ENCODE measurements at regions not wholly inside any gene's neighbourhood (a gene's known extent, or its start where the extent isn't known, plus 50 kb on each side); places are given as distances from the start of the nearest gene placed in this dataset.

GRCh38 chr18:44067186-44067585, 613.5 kb upstream of the SETBP1 start:
- Histone ChIP-seq H3K4me1 (ENCODE audit: insufficient read depth) (no peaks in the 10 kb centered on the region), H3K27ac (no peak overlapping the region), H3K27me3 (no peaks in the 10 kb centered on the region), H3K36me3 (no peaks in the 10 kb centered on the region), H3K4me3 (no peak overlapping the region), H3K9me3 (no peaks in the 10 kb centered on the region)
- TF ChIP-seq POLR2A (IDR thresholded peaks at IDR 0.05), result no peak
- no peak for TF ChIP-seq EP300 (IDR thresholded peaks at IDR 0.05)
- no peak for TF ChIP-seq CTCF (IDR thresholded peaks at IDR 0.05)
- no peak for DNase-seq
- intact Hi-C loops (cut with DNase I), result no loop called here
- 94 to 95% (median 95%) methylated on average over 2 of the region's 2 CpGs for WGBS, 3 donors

GRCh38 chr18:44075038-44075437, 605.6 kb upstream of the SETBP1 start:
- Histone ChIP-seq H3K9me3 (no peaks in the 10 kb centered on the region), H3K4me1 (ENCODE audit: insufficient read depth) (no peaks in the 10 kb centered on the region), H3K27me3 (no peaks in the 10 kb centered on the region), H3K4me3 (no peak overlapping the region), H3K36me3 (no peaks in the 10 kb centered on the region), H3K27ac (no peak overlapping the region)
- intact Hi-C loops (cut with DNase I), result no loop called here
- DNase-seq, result no peak
- WGBS, 3 donors, result 45 to 48% (median 48%) methylated on average over 3 of the region's 3 CpGs
- no peak for TF ChIP-seq CTCF (IDR thresholded peaks at IDR 0.05)
- no peak for TF ChIP-seq POLR2A (IDR thresholded peaks at IDR 0.05)
- TF ChIP-seq EP300 (IDR thresholded peaks at IDR 0.05), result no peak

GRCh38 chr18:44079606-44080005, 601.1 kb upstream of the SETBP1 start:
- intact Hi-C loops (cut with DNase I), result no loop called here
- no peak for DNase-seq

GRCh38 chr18:44080054-44080453, 600.6 kb upstream of the SETBP1 start:
- Histone ChIP-seq H3K9me3 (no peaks in the 10 kb centered on the region), H3K27ac (no peak overlapping the region), H3K36me3 (no peaks in the 10 kb centered on the region), H3K27me3 (no peaks in the 10 kb centered on the region), H3K4me3 (no peak overlapping the region), H3K4me1 (ENCODE audit: insufficient read depth) (no peaks in the 10 kb centered on the region)
- intact Hi-C loops (cut with DNase I), result no loop called here
- DNase-seq, result no peak
- 31 to 49% (median 36%) methylated on average over 1 of the region's 1 CpG for WGBS, 3 donors
- TF ChIP-seq CTCF (IDR thresholded peaks at IDR 0.05), result no peak
- no peak for TF ChIP-seq EP300 (IDR thresholded peaks at IDR 0.05)
- no peak for TF ChIP-seq POLR2A (IDR thresholded peaks at IDR 0.05)

More at GRCh38 chr18:44079606-44080005, 601.1 kb upstream of the SETBP1 start:
- no peaks in the 10 kb centered on the region for H3K36me3 ChIP-seq
- no peaks in the 10 kb centered on the region for H3K4me1 ChIP-seq (ENCODE audit: insufficient read depth)
- H3K27me3 ChIP-seq, result no peaks in the 10 kb centered on the region
- H3K9me3 ChIP-seq, result no peaks in the 10 kb centered on the region
- 7 to 21% (median 10%) methylated on average over 1 of the region's 1 CpG for WGBS, 3 donors
- no peak overlapping the region for H3K27ac ChIP-seq
- H3K4me3 ChIP-seq, result no peak overlapping the region
- TF ChIP-seq POLR2A (IDR thresholded peaks at IDR 0.05), result no peak
- TF ChIP-seq CTCF (IDR thresholded peaks at IDR 0.05), result no peak
- TF ChIP-seq EP300 (IDR thresholded peaks at IDR 0.05), result no peak

- no peak for DNase-seq
- H3K4me3 ChIP-seq, result no peak overlapping the region
- no peaks in the 10 kb centered on the region for H3K27me3 ChIP-seq
- H3K36me3 ChIP-seq, result no peaks in the 10 kb centered on the region
- no peak overlapping the region for H3K27ac ChIP-seq
- TF ChIP-seq EP300 (IDR thresholded peaks at IDR 0.05), result no peak
- TF ChIP-seq POLR2A (IDR thresholded peaks at IDR 0.05), result no peak
- no peak for TF ChIP-seq CTCF (IDR thresholded peaks at IDR 0.05)
- intact Hi-C loops (cut with DNase I), result no loop called here
- no peaks in the 10 kb centered on the region for H3K4me1 ChIP-seq (ENCODE audit: insufficient read depth)
- H3K9me3 ChIP-seq, result no peaks in the 10 kb centered on the region
- 59 to 80% (median 76%) methylated on average over 2 of the region's 2 CpGs for WGBS, 3 donors
These were observed 591.0 kb upstream of the SETBP1 start for GRCh38 chr18:44089732-44090131.
